BJ (cell line): ENCODE measurements at regions not wholly inside any gene's neighbourhood (a gene's known extent, or its start where the extent isn't known, plus 50 kb on each side); places are given as distances from the start of the nearest gene placed in this dataset.
"Not testable (repeated sequence)": the region's sequence is repeated elsewhere in the genome, so short reads cannot be mapped to it uniquely, and the experiment has no call there.

Source experiments
- CTCF ChIA-PET: fragments of 350-600 bp; formaldehyde crosslinking; extraction: SDS; loops from one replicate; lab custom pipeline; 2021; ENCODE audit warnings: antibody characterized with exemption, inconsistent platforms; lab: Yijun Ruan, JAX
- POLR2A ChIA-PET: fragments of 300-600 bp; sonication (Branson Sonifier 250); formaldehyde crosslinking; extraction: SDS; loops from one replicate; lab custom pipeline; 2021; ENCODE audit warnings: antibody characterized with exemption; lab: Charles Lee
- DNase-seq: peaks from one replicate; pipeline ENCODE4 v3.0.0-alpha.2; 2011; ENCODE audit warnings: low read depth
- H3K27me3 ChIP-seq: 2 replicates; pipeline ENCODE4 v1.6.0; 2011; ENCODE audit warnings: low read length; ENCODE audit not compliant: control insufficient read depth, insufficient read depth
- H3K36me3 ChIP-seq: 2 replicates; pipeline ENCODE4 v1.5.1; 2011; ENCODE audit warnings: low read length; ENCODE audit not compliant: control insufficient read depth, insufficient read depth
- H3K4me3 ChIP-seq: 2 replicates; pipeline ENCODE4 v1.5.1; 2011; ENCODE audit warnings: low read depth, mild to moderate bottlenecking, control low read depth, low read length
- TF ChIP-seq, protein P1 (sequence below): IDR thresholded peaks from 2 replicates; pipeline ENCODE4 v1.5.1; 2011; ENCODE audit warnings: low read depth, mild to moderate bottlenecking, control low read depth, inconsistent platforms, low read length, moderate library complexity; ENCODE audit not compliant: insufficient read depth

DNA sequence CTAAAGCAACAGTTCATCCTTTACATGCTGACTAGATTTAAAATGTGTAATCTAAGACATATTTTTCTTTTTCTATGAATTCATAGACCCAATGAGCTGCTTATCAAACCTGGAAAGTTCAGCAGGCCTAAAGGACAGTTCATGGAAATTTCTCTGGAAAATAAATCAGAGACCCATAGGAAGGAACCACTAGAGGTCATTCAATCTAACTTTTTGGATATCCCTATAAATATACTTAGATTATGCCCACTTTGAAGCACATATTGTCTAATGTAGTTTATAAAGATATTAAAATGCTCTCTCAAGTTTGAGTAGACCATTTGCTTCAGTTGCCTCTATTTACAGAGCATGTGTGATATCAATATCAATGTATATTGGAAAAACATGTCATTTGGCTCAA lies 473.0 kb downstream of the FAT4 start:
- Histone ChIP-seq H3K4me3 (no peak overlapping the region), H3K27me3 (no peaks in the 10 kb centered on the region), H3K36me3 (no peaks in the 10 kb centered on the region)
- POLR2A ChIA-PET = no interaction called here
- DNase-seq = no peak
- TF ChIP-seq, protein P1, sequence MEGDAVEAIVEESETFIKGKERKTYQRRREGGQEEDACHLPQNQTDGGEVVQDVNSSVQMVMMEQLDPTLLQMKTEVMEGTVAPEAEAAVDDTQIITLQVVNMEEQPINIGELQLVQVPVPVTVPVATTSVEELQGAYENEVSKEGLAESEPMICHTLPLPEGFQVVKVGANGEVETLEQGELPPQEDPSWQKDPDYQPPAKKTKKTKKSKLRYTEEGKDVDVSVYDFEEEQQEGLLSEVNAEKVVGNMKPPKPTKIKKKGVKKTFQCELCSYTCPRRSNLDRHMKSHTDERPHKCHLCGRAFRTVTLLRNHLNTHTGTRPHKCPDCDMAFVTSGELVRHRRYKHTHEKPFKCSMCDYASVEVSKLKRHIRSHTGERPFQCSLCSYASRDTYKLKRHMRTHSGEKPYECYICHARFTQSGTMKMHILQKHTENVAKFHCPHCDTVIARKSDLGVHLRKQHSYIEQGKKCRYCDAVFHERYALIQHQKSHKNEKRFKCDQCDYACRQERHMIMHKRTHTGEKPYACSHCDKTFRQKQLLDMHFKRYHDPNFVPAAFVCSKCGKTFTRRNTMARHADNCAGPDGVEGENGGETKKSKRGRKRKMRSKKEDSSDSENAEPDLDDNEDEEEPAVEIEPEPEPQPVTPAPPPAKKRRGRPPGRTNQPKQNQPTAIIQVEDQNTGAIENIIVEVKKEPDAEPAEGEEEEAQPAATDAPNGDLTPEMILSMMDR = no peak
- CTCF ChIA-PET = no interaction called here

DNA sequence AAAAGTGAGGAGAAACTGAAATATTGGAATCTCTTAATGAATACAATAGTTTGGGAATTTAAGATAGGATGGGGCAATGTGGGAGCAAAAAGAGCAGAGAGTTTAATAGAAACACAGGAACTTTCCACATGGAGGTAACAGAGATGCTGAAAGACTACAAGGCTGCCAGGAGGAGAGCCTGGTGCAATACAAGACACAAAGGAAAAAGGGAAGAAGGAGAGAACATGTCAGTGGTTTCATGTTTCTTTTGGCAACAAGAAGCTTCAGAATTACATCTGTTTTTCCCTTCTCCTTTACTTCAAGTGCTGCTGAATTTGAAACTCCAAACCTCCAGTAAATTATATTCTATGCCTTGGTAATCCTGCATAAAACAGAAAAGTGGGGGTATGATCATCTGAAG lies 474.3 kb downstream of the FAT4 start:
- Histone ChIP-seq H3K27me3 (no peaks in the 10 kb centered on the region), H3K36me3 (no peaks in the 10 kb centered on the region), H3K4me3 (no peak overlapping the region)
- TF ChIP-seq, protein P1 = no peak
- CTCF ChIA-PET = no interaction called here
- no peak for DNase-seq
- POLR2A ChIA-PET = no interaction called here

DNA sequence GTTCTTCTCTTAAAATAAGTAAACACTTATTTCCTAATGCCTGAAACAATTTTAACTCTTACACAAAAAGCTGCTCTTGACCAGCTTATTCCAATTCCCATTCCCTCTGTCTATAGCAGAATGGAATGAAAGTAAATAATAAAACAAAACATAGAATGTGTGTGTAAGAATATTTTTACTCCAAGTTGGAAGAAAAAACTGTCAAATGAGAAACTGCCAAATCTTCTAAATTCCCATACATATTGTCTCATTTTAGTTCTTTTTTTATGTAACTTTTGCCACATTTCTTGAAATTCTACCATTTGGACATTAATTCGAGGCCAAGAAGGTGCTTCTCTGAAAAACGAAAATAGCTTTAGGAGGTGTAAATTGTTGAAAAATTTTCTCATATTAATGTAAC lies 477.1 kb downstream of the FAT4 start:
- TF ChIP-seq, protein P1 = no peak
- no peak for DNase-seq
- no peak overlapping the region for H3K4me3 ChIP-seq
- CTCF ChIA-PET = interaction anchor here (1.1 kb wide), 1 partner anchor 10 kb away, joined by 3 read pairs; no protein-coding TSS in a partner anchor
- POLR2A ChIA-PET = interaction anchor here (0.6 kb wide), 1 partner anchor 984 kb away, joined by 5 read pairs; no protein-coding TSS in a partner anchor
- H3K36me3 ChIP-seq = no peaks in the 10 kb centered on the region
- H3K27me3 ChIP-seq = no peaks in the 10 kb centered on the region

DNA sequence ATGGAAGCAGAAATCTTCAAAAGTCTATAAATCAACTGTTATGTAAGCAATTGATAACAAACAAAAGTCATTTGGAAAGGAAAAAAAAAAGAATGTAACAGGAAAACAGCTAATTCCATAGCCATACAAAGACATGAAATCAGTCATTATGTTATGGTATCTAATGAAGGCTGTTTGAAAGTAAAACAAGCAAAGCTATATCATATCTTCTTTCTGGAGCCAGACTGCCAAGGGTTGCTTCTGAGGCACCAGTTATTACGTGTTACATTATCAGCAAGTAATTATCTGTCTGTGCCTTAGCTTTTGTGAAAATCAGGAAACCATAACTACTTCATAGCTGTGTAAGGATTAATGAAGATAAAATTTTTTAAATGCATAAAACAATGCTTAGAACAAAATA lies 480.2 kb downstream of the FAT4 start:
- TF ChIP-seq, protein P1 = no peak

DNA sequence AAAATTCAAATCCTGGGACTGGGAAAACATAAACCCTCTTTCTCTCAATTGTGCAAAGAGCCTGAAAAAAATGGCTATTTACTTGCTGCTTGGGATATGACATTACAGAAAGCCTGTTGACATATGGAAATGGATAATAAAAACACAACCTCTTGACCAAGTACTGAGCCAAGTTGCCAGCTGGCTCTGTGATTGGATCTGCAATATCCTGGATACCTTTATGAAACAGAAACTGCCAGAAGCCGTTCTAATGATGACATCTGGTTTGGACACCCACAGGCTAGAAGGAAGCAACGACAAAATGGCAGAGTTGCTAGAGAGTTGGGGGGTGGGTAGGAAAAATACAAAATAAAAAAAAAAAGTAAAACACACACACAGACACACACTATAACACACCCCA lies 481.4 kb downstream of the FAT4 start:
- TF ChIP-seq, protein P1 = no peak
- DNase-seq = no peak
- Histone ChIP-seq H3K36me3 (no peaks in the 10 kb centered on the region), H3K4me3 (no peak overlapping the region), H3K27me3 (no peaks in the 10 kb centered on the region)
- CTCF ChIA-PET = no interaction called here
- POLR2A ChIA-PET = no interaction called here

More for the DNA sequence above, 480.2 kb downstream of the FAT4 start:
- ChIA-PET CTCF (no interaction called here), POLR2A (no interaction called here)
- H3K4me3 ChIP-seq = no peak overlapping the region
- DNase-seq = no peak
- no peaks in the 10 kb centered on the region for H3K27me3 ChIP-seq
- H3K36me3 ChIP-seq = no peaks in the 10 kb centered on the region

DNA sequence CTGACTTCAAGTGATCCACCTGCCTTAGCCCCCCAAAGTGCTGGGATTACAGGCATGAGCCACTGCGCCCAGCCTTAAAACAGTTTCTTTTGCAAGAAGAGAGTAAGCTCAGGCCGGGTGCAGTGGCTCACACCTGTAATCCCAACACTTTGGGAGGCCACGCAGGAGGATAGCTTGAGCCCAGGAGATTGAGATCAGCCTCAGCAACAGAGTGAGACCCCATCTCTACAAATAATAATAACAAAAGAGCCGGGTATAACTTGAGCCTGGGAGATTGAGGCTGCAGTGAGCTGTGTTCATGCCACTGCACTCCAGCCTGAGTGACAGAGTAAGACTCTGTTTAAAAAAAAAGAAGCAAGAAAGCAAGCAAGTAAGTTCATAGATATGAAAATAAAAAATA lies 482.9 kb downstream of the FAT4 start:
- POLR2A ChIA-PET, CTCF ChIA-PET: not testable (repeated sequence)

More for the DNA sequence above, 482.9 kb downstream of the FAT4 start:
- H3K4me3 ChIP-seq, DNase-seq, H3K27me3 ChIP-seq, H3K36me3 ChIP-seq: not testable (repeated sequence)
